Heart left ventricle (tissue), 16 donors: ENCODE measurements at regions not wholly inside any gene's neighbourhood (a gene's known extent, or its start where the extent isn't known, plus 50 kb on each side); places are given as distances from the start of the nearest gene placed in this dataset.

Experiments used
- ATAC-seq, 4 donors: fragments of 200-7000 bp; cut with Tn5 transposase; one replicate each; pipeline ENCODE4 v1.9.1; 2020 to 2022; ENCODE audit warnings: moderate library complexity in 4 of 4, mild to moderate bottlenecking in 3 of 4, moderate number of reproducible peaks in 1 of 4
- DNase-seq, 5 donors: peaks; one replicate each; pipeline ENCODE4 v3.0.0-alpha.2; 2020
- H3K27ac ChIP-seq, 12 donors: fragments of 200-600 bp; sonication (generic) in 4 of 12; one replicate each; pipeline versions ENCODE4 v1.5.0 to v1.8.0; 2016 to 2022; ENCODE audit warnings: mild to moderate bottlenecking in 2 of 12
- H3K27me3 ChIP-seq, 9 donors: fragments of 200-600 bp; sonication (generic) in 2 of 9; one replicate each; pipeline versions ENCODE4 v1.5.1 to v1.8.0; 2016 to 2022; ENCODE audit warnings: mild to moderate bottlenecking in 3 of 9
- H3K36me3 ChIP-seq, 9 donors: fragments of 200-600 bp; sonication (generic) in 2 of 9; one replicate each; pipeline versions ENCODE4 v1.5.0 to v1.8.0; 2018 to 2022; ENCODE audit warnings: mild to moderate bottlenecking in 2 of 9
- H3K4me1 ChIP-seq, 12 donors: fragments of 200-600 bp; sonication (generic) in 4 of 12; one replicate each; pipeline versions ENCODE4 v1.5.0 to v1.8.0; 2016 to 2022; ENCODE audit warnings: mild to moderate bottlenecking in 3 of 12
- H3K4me3 ChIP-seq, 12 donors: fragments of 200-600 bp; sonication (generic) in 4 of 12; one replicate each; pipeline versions ENCODE4 v1.5.0 to v1.8.0; 2017 to 2022; ENCODE audit warnings: mild to moderate bottlenecking in 9 of 12, moderate library complexity in 4 of 12
- H3K9me3 ChIP-seq, 12 donors: fragments of 200-600 bp; sonication (generic) in 4 of 12; one replicate each; pipeline versions ENCODE4 v1.5.0 to v1.8.0; 2016 to 2022; ENCODE audit warnings: mild to moderate bottlenecking in 1 of 12
- POLR2A ChIP-seq, 2 donors: fragments of 450-650 bp; IDR thresholded peaks; one replicate each; pipeline ENCODE4 v1.6.1; 2017; ENCODE audit warnings: antibody characterized with exemption in 2 of 2, mild to moderate bottlenecking in 2 of 2, moderate library complexity in 2 of 2
- WGBS, 4 donors: extraction: QIAGEN DNeasy Blood & Tissue Kit in 2 of 4; methylation state at CpG; one replicate each; pipeline versions ENCODE4 v1.1.5 to v1.1.7; 2013 to 2018; 5-methylcytosine and 5-hydroxymethylcytosine counted together
- intact Hi-C, 10 donors: fragments of 100-400 bp; cut with DNase I; formaldehyde crosslinking; loops; one replicate each; pipeline versions ENCODE4 v1.11.1 to v1.14.2; 2022
- TF ChIP-seq, protein P1 (sequence below), 12 donors: fragments of 200-600 bp; sonication (generic) in 4 of 12; IDR thresholded peaks; one replicate each; pipeline versions ENCODE4 v1.5.0 to v1.8.0; 2018 to 2022; ENCODE audit warnings: antibody characterized with exemption in 12 of 12, mild to moderate bottlenecking in 5 of 12
- donor health status: ischemic (EF 13 %, LVEDD 7.1; RV severe dilation, severe dysfunction).
- donor health status: healthy with polysubstance abuse.
- donor health status: DM: no; HTN: yes; CAD: no.
- donor health status: DM: no; HTN: no; CAD: no.
- donor health status: ischemic (EF 25% LVEDD 6.9; RV normal size, moderate dysfunction).
- donor health status: ischemic (EF 25% LVEDD 5.7; RV mildly dilated, moderate dysfunction).
- donor health status: healthy.
- donor health status: DM: yes; HTN: yes; CAD: no.
- donor health status: ischemic (EF 35%, LVEDD 5.7; RV mildly dilated, moderate dysfunction).
- donor health status: nonischemic (EF 11% LVEDD 7.7; RV severe dilation, severe dysfunction).
- donor health status: DM: yes; HTN: yes; CAD: no.
- donor health status: PGD.
- donor health status: ischemic (EF 29% LVEDD 5.4; RV normal size, mild dysfunction).
- donor health status: nonischemic (EF 23%, LVEDD 6.1; RV moderate dilation, normal function).

DNA sequence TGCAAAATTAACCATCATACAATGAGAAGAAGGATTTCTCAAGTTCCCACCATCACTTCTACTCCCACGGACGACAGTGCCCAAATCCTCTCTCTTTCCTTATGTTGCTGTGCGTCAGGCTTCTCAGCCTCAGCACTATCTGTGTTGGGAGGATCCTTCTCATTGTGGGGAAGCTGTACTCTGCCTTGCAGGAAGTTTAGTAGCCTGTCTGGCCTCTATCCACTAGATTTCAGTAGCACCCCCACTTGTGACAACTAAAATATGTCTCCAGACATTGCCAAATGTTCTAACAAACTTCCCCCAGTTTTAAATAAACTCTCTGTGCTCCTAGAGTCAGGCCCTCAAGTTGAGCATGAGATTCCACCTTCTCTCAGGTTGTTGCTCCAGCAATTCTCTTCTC lies 545.9 kb upstream of the ZFP42 start:
- H3K4me3 ChIP-seq: no peak overlapping the region
- H3K27me3 ChIP-seq: no peaks in the 10 kb centered on the region
- no peak for DNase-seq
- H3K27ac ChIP-seq: no peak overlapping the region
- ATAC-seq: no peak
- intact Hi-C loops: no loop called here
- no peaks in the 10 kb centered on the region for H3K4me1 ChIP-seq
- H3K36me3 ChIP-seq: no peaks in the 10 kb centered on the region
- no peaks in the 10 kb centered on the region for H3K9me3 ChIP-seq
- 59 to 83% (median 71%) methylated on average over 3 of the region's 3 CpGs for WGBS, 4 donors
- no peak for TF ChIP-seq POLR2A (IDR thresholded peaks at IDR 0.05)
- TF ChIP-seq, protein P1, sequence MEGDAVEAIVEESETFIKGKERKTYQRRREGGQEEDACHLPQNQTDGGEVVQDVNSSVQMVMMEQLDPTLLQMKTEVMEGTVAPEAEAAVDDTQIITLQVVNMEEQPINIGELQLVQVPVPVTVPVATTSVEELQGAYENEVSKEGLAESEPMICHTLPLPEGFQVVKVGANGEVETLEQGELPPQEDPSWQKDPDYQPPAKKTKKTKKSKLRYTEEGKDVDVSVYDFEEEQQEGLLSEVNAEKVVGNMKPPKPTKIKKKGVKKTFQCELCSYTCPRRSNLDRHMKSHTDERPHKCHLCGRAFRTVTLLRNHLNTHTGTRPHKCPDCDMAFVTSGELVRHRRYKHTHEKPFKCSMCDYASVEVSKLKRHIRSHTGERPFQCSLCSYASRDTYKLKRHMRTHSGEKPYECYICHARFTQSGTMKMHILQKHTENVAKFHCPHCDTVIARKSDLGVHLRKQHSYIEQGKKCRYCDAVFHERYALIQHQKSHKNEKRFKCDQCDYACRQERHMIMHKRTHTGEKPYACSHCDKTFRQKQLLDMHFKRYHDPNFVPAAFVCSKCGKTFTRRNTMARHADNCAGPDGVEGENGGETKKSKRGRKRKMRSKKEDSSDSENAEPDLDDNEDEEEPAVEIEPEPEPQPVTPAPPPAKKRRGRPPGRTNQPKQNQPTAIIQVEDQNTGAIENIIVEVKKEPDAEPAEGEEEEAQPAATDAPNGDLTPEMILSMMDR (IDR thresholded peaks at IDR 0.05): no peak

DNA sequence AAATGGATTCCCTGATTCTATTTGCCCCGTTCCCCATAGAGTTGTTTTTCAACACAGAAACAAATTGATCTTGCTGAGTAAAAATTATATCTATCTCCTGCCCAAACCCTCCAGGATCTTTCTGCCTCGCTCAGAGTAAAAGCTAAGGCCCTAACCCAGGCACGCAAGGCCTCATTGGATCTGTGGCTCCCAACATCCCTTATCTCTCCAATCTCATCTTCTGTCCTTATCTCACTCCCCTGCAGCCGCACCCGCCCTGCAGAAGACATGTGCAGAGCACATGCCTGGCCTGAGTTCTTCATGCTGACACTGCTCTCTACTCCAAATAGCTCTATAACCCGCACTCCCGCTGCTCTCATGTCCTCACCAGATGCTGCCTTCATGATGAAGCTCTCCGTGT lies 543.8 kb upstream of the ZFP42 start:
- no peak for DNase-seq
- no peak overlapping the region for H3K4me3 ChIP-seq
- no peak overlapping the region for H3K27ac ChIP-seq
- H3K9me3 ChIP-seq: no peaks in the 10 kb centered on the region
- H3K36me3 ChIP-seq: no peaks in the 10 kb centered on the region
- no peak for ATAC-seq
- no peaks in the 10 kb centered on the region for H3K27me3 ChIP-seq
- TF ChIP-seq, protein P1 (IDR thresholded peaks at IDR 0.05): no peak
- TF ChIP-seq POLR2A (IDR thresholded peaks at IDR 0.05): no peak
- H3K4me1 ChIP-seq: no peaks in the 10 kb centered on the region
- intact Hi-C loops: loop anchor here in 1 of 10 donors (1.0 kb wide), 1 partner anchor 18 kb away; no protein-coding TSS in a partner anchor
- 83 to 91% (median 90%) methylated on average over 8 of the region's 8 CpGs for WGBS, 4 donors

DNA sequence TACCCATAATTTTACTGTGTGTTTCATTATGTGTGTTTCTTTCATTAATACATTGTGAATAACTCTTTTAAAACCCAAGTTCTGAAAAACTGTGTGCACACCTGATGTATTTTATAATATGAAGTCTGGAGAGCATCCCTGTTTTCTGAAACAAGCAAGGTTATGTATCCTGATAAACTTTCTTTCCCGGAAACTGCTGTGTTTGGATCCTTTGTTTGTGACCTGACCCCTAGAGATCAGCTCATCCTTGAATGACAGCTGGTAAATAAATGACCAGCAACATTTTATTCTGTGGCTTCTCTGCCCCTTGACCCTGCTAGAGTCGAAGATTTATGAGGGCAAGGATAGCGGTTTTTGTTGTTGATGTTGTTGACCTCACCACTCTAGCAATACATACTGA lies 535.6 kb upstream of the ZFP42 start:
- 69 to 84% (median 79%) methylated on average over 3 of the region's 3 CpGs for WGBS, 4 donors
- H3K36me3 ChIP-seq: no peaks in the 10 kb centered on the region
- H3K4me3 ChIP-seq: no peak overlapping the region
- no peak for TF ChIP-seq POLR2A (IDR thresholded peaks at IDR 0.05)
- TF ChIP-seq, protein P1 (IDR thresholded peaks at IDR 0.05): no peak
- no peaks in the 10 kb centered on the region for H3K27me3 ChIP-seq
- H3K9me3 ChIP-seq: peaks cover 0 to 2% (median 0%) of the 10 kb centered on the region in 12 donors
- no peak overlapping the region for H3K27ac ChIP-seq
- no peaks in the 10 kb centered on the region for H3K4me1 ChIP-seq
- ATAC-seq (no peak), DNase-seq (no peak)
- intact Hi-C loops: no loop called here

DNA sequence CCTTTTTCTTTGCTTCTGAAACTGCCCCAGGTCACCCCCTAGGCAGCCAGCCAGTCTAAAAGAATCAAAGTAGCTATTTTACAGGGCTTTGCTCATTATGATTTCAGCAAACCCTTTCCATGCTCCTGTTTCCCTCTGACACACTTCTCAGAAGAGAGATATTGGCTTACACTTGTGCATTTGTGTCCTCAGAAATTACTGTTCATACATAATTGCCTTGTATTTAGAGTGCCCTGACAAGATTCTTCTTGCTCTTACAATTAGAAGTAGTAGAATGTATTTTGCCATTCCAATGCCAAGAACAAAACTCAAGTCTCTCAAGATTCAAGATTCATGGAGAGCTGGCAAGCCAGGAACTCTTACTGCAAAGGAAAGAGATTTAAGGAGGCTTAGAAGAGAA lies 531.0 kb upstream of the ZFP42 start:
- H3K9me3 ChIP-seq: peaks cover 0 to 2% (median 0%) of the 10 kb centered on the region in 12 donors

More for the DNA sequence above, 531.0 kb upstream of the ZFP42 start:
- Histone ChIP-seq H3K27me3 (no peaks in the 10 kb centered on the region), H3K4me1 (peaks cover 0 to 2% (median 0%) of the 10 kb centered on the region in 12 donors), H3K36me3 (no peaks in the 10 kb centered on the region), H3K27ac (no peak overlapping the region), H3K4me3 (no peak overlapping the region)
- intact Hi-C loops: no loop called here
- ATAC-seq (no peak), DNase-seq (no peak)
- TF ChIP-seq POLR2A (IDR thresholded peaks at IDR 0.05): no peak
- TF ChIP-seq, protein P1 (IDR thresholded peaks at IDR 0.05): no peak
